ENCODE measurements at regions not wholly inside any gene's neighbourhood (a gene's known extent, or its start where the extent isn't known, plus 50 kb on each side); places are given as distances from the start of the nearest gene placed in this dataset.

DNA sequence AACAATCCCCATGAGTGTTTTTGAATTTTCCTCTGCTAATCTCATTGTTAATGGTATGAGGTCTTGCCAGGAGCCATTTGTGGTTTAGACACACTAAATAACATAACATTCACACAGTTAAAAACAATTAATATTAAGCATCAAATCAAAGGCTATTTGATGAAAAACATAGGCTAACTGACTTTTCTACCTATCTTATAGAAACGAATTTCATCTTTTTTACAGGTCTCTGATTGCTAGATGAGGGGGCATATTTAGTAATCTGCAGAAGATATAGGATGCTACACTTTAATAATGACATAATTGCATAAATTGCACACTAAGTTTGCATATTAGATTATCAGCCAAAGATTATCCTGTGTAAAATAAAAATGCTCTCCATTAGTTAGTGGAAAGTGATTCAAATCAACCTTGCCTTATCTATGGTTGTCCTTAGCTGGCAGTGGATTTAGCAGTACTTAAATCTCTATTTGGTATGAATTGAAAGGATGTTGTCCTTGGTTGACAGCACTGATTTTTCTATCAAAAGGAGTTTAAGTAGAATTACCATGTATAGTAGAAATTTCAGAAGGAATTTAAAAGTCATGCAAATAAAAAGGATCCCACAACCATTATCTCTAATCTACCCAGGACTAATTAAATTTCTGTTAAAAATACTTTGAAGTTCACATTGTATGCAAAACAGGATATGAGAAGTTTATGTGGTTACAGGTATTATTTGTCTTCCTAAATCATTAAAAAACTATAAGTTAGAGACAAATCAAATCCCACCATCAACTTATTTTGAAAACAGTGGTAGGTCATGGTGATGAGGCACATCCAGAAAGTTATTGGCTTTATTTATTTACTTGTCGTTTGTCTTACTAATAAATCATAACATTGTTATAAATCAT is 50.6 kb upstream of the SPAG16 start:
- Mint-ChIP-seq H3K27ac (peak overlapping the region; percentile 32), H3K4me3 (peak overlapping the region; percentile 25), H3K4me1 (peaks cover 38% of the 10 kb centered on the region), H3K36me3 (ENCODE audit: low read depth) (no peaks in the 10 kb centered on the region), H3K27me3 (peaks cover 4% of the 10 kb centered on the region), H3K9me3 (no peaks in the 10 kb centered on the region)
- DNase-seq (no peak), ATAC-seq (no peak)
